K562 (cell line): ENCODE measurements at regions not wholly inside any gene's neighbourhood (a gene's known extent, or its start where the extent isn't known, plus 50 kb on each side); places are given as distances from the start of the nearest gene placed in this dataset.

Source experiments
- ATAC-seq: fragments of 200-7000 bp; cut with Tn5 transposase; 3 replicates; pipeline ENCODE4 v1.9.1; 2020; ENCODE audit warnings: moderate library complexity
- BruUV-seq: library from RNA; stranded (reverse); fragments of 400-500 nt; replicated peaks from 2 replicates; lab custom pipeline; 2021; lab: Mats Ljungman, UMichigan
- CTCF ChIA-PET: fragments of 300-600 bp; formaldehyde crosslinking; extraction: SDS; loops from one replicate; lab custom pipeline; 2021; ENCODE audit warnings: low intra/inter-chr PET ratio; lab: Yijun Ruan, JAX
- POLR2A ChIA-PET: fragments of 300-600, 350-650 bp; sonication (Branson Sonifier 250); formaldehyde crosslinking; extraction: SDS; loops from one replicate; lab custom pipeline; 2021; ENCODE audit warnings: antibody characterized with exemption, inconsistent platforms; lab: Yijun Ruan, JAX
- DNase-seq, 4 experiments: peaks; one replicate each; pipeline versions ENCODE4 v3.0.0 to v3.0.0-alpha.2; 2011 to 2018; ENCODE audit warnings: low spot score in 3 of 4, mixed read lengths in 3 of 4; ENCODE audit errors: extremely low read depth in 1 of 4
- FAIRE-seq: peaks from 2 replicates; lab custom pipeline; 2011; peaks lifted over from hg19 to GRCh38; lab: Jason Lieb, UNC
- H2AFZ ChIP-seq: 2 replicates; pipeline ENCODE4 v1.6.0; 2011; ENCODE audit warnings: low read depth, low read length, control low read depth, inconsistent platforms
- H3K27ac ChIP-seq: fragments of 200-600 bp; 3 replicates; pipeline ENCODE4 v1.8.0; 2011; ENCODE audit warnings: low read depth, mild to moderate bottlenecking, control low read depth, inconsistent platforms, low read length, moderate library complexity, mixed read lengths; ENCODE audit errors: extremely low read depth
- H3K27me3 ChIP-seq, 2 experiments: fragments of 300-600 bp in 1 of 2; 2 replicates in 1 of 2; 3 replicates in 1 of 2; pipeline versions ENCODE4 v1.6.0 to v1.8.0; 2011; ENCODE audit warnings: inconsistent platforms in 2 of 2, low read length in 2 of 2, mild to moderate bottlenecking in 1 of 2, mixed read lengths in 1 of 2, moderate library complexity in 1 of 2; ENCODE audit not compliant: control insufficient read depth in 2 of 2, insufficient read depth in 2 of 2
- H3K36me3 ChIP-seq: fragments of 300-600 bp; 3 replicates; pipeline ENCODE4 v1.8.0; 2011; ENCODE audit warnings: mild to moderate bottlenecking, low read length, inconsistent platforms; ENCODE audit not compliant: control insufficient read depth, insufficient read depth
- H3K4me1 ChIP-seq, 2 experiments: fragments of 200-600 bp in 1 of 2; replicated peaks in 1 of 2; 2 replicates in 1 of 2; 3 replicates in 1 of 2; pipeline versions ENCODE4 v1.5.1 to v1.8.0; 2011; ENCODE audit warnings: inconsistent platforms in 2 of 2, low read length in 2 of 2, mild to moderate bottlenecking in 1 of 2, mixed read lengths in 1 of 2, moderate library complexity in 1 of 2; ENCODE audit not compliant: control insufficient read depth in 2 of 2, insufficient read depth in 2 of 2
- H3K4me2 ChIP-seq: 2 replicates; pipeline ENCODE4 v1.6.1; 2011; ENCODE audit warnings: low read length, control low read depth, inconsistent platforms, mixed read lengths; ENCODE audit not compliant: insufficient read depth
- H3K4me3 ChIP-seq: fragments of 200-600 bp; sonication (generic), shearing (Covaris generic); 2 replicates; pipeline ENCODE4 v1.5.1; 2016; ENCODE audit warnings: control low read depth, inconsistent platforms
- H3K79me2 ChIP-seq: fragments of 200-600 bp; 3 replicates; pipeline ENCODE4 v1.8.0; 2011; ENCODE audit warnings: low read length, inconsistent platforms; ENCODE audit not compliant: control insufficient read depth, insufficient read depth
- H3K9ac ChIP-seq, 2 experiments: 2 replicates each; pipeline versions ENCODE4 v1.6.0 to v1.6.1; 2011; ENCODE audit warnings: low read depth in 2 of 2, low read length in 2 of 2, control low read depth in 1 of 2, inconsistent platforms in 1 of 2, mild to moderate bottlenecking in 1 of 2, mixed read lengths in 1 of 2; ENCODE audit not compliant: insufficient read depth in 1 of 2
- H3K9me1 ChIP-seq: one replicate; pipeline ENCODE4 v1.6.0; 2011; ENCODE audit warnings: inconsistent platforms, mild to moderate bottlenecking, low read length, moderate library complexity; ENCODE audit not compliant: control insufficient read depth, insufficient read depth
- H3K9me3 ChIP-seq: replicated peaks from 2 replicates; pipeline ENCODE4 v1.5.1; 2011; ENCODE audit warnings: low read depth, low read length, inconsistent platforms; ENCODE audit not compliant: control insufficient read depth, insufficient read depth
- H4K20me1 ChIP-seq: replicated peaks from 2 replicates; pipeline ENCODE4 v1.6.1; 2011; ENCODE audit warnings: low read length, inconsistent platforms, mixed read lengths; ENCODE audit not compliant: control insufficient read depth, insufficient read depth
- ADNP ChIP-seq: fragments of 200-800 bp; sonication (Bioruptor generic); IDR thresholded peaks from 2 replicates; pipeline ENCODE4 v1.6.1; 2016; ENCODE audit warnings: missing genetic modification characterization, missing compliant biosample characterization
- ARID2 ChIP-seq: fragments of 450-650 bp; IDR thresholded peaks from 2 replicates; pipeline ENCODE4 v1.6.1; 2017; ENCODE audit warnings: antibody characterized with exemption, mild to moderate bottlenecking
- CTBP1 ChIP-seq: fragments of 450-650 bp; IDR thresholded peaks from 2 replicates; pipeline ENCODE4 v1.6.1; 2016; ENCODE audit warnings: borderline replicate concordance
- DPF2 ChIP-seq: fragments of 450-650 bp; IDR thresholded peaks from 2 replicates; pipeline ENCODE4 v1.6.1; 2016
- HSF4 ChIP-seq: fragments of 250-450 bp; sonication (Bioruptor Pico); IDR thresholded peaks from 2 replicates; pipeline ENCODE4 v2.1.2; 2022; ENCODE audit warnings: mild to moderate bottlenecking, moderate library complexity, borderline replicate concordance
- SMAD1 ChIP-seq: fragments of 150-350 bp; IDR thresholded peaks from 2 replicates; pipeline ENCODE4 v1.6.1; 2014; ENCODE audit warnings: low read length, low read depth; ENCODE audit not compliant: partially characterized antibody
- ZNF217 ChIP-seq: sonication (generic); formaldehyde crosslinking; IDR thresholded peaks from 2 replicates; pipeline ENCODE4 v1.8.0; 2022; ENCODE audit warnings: mild to moderate bottlenecking, missing genetic modification reagents
- ZNF780A ChIP-seq: fragments of 250-450 bp; sonication (Bioruptor Pico); IDR thresholded peaks from 2 replicates; pipeline ENCODE4 v1.5.0; 2021; ENCODE audit warnings: mild to moderate bottlenecking
- WGBS: fragments of 100-300 bp; shearing (Covaris generic); methylation state at CpG from one replicate; pipeline ENCODE4 v1.1.6; 2016; ENCODE audit warnings: low coverage, mixed read lengths; ENCODE audit not compliant: insufficient coverage; ENCODE audit errors: missing lambda C conversion rate; 5-methylcytosine and 5-hydroxymethylcytosine counted together
- in situ Hi-C: fragments of 300-500 bp; cut with MboI; formaldehyde crosslinking; loops from 4 replicates; pipeline ENCODE4 v1.15.0; 2018; ENCODE audit warnings: inconsistent platforms, mixed read lengths
- intact Hi-C: fragments of 100-400 bp; cut with micrococcal nuclease; formaldehyde crosslinking; loops from 2 replicates; pipeline ENCODE4 v1.14.2; 2022
- TF ChIP-seq, protein P1 (sequence below), 3 experiments: IDR thresholded peaks in 2 of 3; conservative IDR thresholded peaks in 1 of 3; 2 replicates each; pipeline ENCODE4 v1.5.1; 2011 to 2012; ENCODE audit warnings: low read length in 3 of 3, mild to moderate bottlenecking in 3 of 3, control low read depth in 2 of 3, improper control_type of control experiment in 1 of 3, inconsistent platforms in 1 of 3, low read depth in 1 of 3, mixed read lengths in 1 of 3, moderate library complexity in 1 of 3; ENCODE audit not compliant: insufficient read depth in 2 of 3
- TF ChIP-seq, protein P2 (sequence below): fragments of 250-450 bp; sonication (Bioruptor Pico); IDR thresholded peaks from 2 replicates; pipeline ENCODE4 v1.8.0; 2022; ENCODE audit warnings: inconsistent platforms

DNA sequence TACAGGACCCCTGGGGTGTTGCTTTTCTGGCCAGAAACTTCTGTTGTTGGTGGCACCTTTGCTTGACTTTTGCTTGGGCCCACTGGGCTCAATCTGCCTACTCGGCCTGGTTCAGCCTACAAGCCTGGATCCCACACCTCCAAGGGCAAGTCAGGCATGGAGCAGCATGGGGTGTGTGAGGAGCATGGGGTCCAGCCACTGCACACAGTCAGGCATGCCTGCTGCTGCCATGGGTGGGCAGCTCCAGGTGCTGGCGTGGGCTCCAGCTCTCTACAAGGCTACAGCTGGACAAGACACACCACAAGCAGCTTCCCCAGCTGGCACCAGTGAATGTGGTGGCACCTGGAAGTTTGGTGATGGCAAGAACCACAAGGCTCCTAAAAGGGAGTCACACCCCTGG, 1683.1 kb upstream of the ADGRL3 start:
- Histone ChIP-seq H3K27ac (no peak overlapping the region), H3K4me2 (no peak overlapping the region), H3K36me3 (no peaks in the 10 kb centered on the region), H3K79me2 (no peaks in the 10 kb centered on the region), H3K27me3 (no peaks in the 10 kb centered on the region), H3K4me3 (no peak overlapping the region), H3K9ac (no peak overlapping the region), H4K20me1 (no peaks in the 10 kb centered on the region), H3K9me3 (no peaks in the 10 kb centered on the region), H3K9me1 (no peaks in the 10 kb centered on the region), H2AFZ (no peak overlapping the region), H3K4me1 (no peaks in the 10 kb centered on the region)
- CTCF ChIA-PET: no interaction called here
- DNase-seq: no peak
- 0% methylated on average over 1 of the region's 2 CpGs for WGBS
- intact Hi-C loops (no loop called here), in situ Hi-C loops (no loop called here)
- TF ChIP-seq ADNP (tag) (no peak), ZNF217 (no peak), HSF4 (CRISPR knock-in tag) (no peak), ZNF780A (CRISPR knock-in tag) (no peak), ARID2 (no peak), CTBP1 (no peak), SMAD1 (no peak), DPF2 (no peak)
- TF ChIP-seq, protein P1, sequence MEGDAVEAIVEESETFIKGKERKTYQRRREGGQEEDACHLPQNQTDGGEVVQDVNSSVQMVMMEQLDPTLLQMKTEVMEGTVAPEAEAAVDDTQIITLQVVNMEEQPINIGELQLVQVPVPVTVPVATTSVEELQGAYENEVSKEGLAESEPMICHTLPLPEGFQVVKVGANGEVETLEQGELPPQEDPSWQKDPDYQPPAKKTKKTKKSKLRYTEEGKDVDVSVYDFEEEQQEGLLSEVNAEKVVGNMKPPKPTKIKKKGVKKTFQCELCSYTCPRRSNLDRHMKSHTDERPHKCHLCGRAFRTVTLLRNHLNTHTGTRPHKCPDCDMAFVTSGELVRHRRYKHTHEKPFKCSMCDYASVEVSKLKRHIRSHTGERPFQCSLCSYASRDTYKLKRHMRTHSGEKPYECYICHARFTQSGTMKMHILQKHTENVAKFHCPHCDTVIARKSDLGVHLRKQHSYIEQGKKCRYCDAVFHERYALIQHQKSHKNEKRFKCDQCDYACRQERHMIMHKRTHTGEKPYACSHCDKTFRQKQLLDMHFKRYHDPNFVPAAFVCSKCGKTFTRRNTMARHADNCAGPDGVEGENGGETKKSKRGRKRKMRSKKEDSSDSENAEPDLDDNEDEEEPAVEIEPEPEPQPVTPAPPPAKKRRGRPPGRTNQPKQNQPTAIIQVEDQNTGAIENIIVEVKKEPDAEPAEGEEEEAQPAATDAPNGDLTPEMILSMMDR (IDR thresholded peaks at IDR 0.05 in 2 of 3, conservative IDR thresholded peaks at IDR 0.05 in 1 of 3; ENCODE audit: insufficient read depth in 2 of 3, low read depth in 1 of 3, low read length in 3 of 3): no peak
- TF ChIP-seq, protein P2, sequence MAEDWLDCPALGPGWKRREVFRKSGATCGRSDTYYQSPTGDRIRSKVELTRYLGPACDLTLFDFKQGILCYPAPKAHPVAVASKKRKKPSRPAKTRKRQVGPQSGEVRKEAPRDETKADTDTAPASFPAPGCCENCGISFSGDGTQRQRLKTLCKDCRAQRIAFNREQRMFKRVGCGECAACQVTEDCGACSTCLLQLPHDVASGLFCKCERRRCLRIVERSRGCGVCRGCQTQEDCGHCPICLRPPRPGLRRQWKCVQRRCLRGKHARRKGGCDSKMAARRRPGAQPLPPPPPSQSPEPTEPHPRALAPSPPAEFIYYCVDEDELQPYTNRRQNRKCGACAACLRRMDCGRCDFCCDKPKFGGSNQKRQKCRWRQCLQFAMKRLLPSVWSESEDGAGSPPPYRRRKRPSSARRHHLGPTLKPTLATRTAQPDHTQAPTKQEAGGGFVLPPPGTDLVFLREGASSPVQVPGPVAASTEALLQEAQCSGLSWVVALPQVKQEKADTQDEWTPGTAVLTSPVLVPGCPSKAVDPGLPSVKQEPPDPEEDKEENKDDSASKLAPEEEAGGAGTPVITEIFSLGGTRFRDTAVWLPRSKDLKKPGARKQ (CRISPR knock-in tag): no peak
- FAIRE-seq: no peak
- ATAC-seq: no peak
- no TSS peak for BruUV-seq
- POLR2A ChIA-PET: no interaction called here
